K562 (cell line): ENCODE measurements at regions not wholly inside any gene's neighbourhood (a gene's known extent, or its start where the extent isn't known, plus 50 kb on each side); places are given as distances from the start of the nearest gene placed in this dataset.

Experiments
- DDX20 ChIP-seq: fragments of 450-650 bp; IDR thresholded peaks from 2 replicates; pipeline ENCODE4 v1.6.1; 2016; ENCODE audit warnings: missing genetic modification characterization, low read depth, mild to moderate bottlenecking, missing compliant biosample characterization, moderate library complexity
- HDAC2 ChIP-seq: fragments of 450-650 bp; IDR thresholded peaks from 2 replicates; pipeline ENCODE4 v1.6.1; 2016; ENCODE audit warnings: mild to moderate bottlenecking
- KLF6 ChIP-seq: fragments of 250-450 bp; sonication (Bioruptor Pico); IDR thresholded peaks from 2 replicates; pipeline ENCODE4 v1.4.0; 2020; ENCODE audit warnings: mild to moderate bottlenecking, moderate library complexity, borderline replicate concordance
- TF ChIP-seq, protein P1 (sequence below), 2 experiments: IDR thresholded peaks; 2 replicates each; pipeline ENCODE4 v1.6.1; 2012; ENCODE audit warnings: improper control_type of control experiment in 2 of 2, low read depth in 2 of 2, low read length in 2 of 2, borderline replicate concordance in 1 of 2
- TF ChIP-seq, protein P2 (sequence below): fragments of 450-650 bp; formaldehyde crosslinking; IDR thresholded peaks from 2 replicates; pipeline ENCODE4 v1.4.0; 2022; ENCODE audit warnings: missing genetic modification characterization
- TF ChIP-seq, protein P3 (sequence below): fragments of 450-650 bp; formaldehyde crosslinking; IDR thresholded peaks from 2 replicates; pipeline ENCODE4 v1.4.0; 2020; ENCODE audit warnings: mild to moderate bottlenecking, moderate library complexity

- TF ChIP-seq HDAC2 (no peak), KLF6 (CRISPR knock-in tag) (no peak), DDX20 (tag) (no peak)
- TF ChIP-seq, protein P1, sequence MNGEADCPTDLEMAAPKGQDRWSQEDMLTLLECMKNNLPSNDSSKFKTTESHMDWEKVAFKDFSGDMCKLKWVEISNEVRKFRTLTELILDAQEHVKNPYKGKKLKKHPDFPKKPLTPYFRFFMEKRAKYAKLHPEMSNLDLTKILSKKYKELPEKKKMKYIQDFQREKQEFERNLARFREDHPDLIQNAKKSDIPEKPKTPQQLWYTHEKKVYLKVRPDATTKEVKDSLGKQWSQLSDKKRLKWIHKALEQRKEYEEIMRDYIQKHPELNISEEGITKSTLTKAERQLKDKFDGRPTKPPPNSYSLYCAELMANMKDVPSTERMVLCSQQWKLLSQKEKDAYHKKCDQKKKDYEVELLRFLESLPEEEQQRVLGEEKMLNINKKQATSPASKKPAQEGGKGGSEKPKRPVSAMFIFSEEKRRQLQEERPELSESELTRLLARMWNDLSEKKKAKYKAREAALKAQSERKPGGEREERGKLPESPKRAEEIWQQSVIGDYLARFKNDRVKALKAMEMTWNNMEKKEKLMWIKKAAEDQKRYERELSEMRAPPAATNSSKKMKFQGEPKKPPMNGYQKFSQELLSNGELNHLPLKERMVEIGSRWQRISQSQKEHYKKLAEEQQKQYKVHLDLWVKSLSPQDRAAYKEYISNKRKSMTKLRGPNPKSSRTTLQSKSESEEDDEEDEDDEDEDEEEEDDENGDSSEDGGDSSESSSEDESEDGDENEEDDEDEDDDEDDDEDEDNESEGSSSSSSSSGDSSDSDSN (IDR thresholded peaks at IDR 0.05; ENCODE audit: borderline replicate concordance in 1 of 2, low read depth in 2 of 2, low read length in 2 of 2), result no peak
- TF ChIP-seq, protein P2, sequence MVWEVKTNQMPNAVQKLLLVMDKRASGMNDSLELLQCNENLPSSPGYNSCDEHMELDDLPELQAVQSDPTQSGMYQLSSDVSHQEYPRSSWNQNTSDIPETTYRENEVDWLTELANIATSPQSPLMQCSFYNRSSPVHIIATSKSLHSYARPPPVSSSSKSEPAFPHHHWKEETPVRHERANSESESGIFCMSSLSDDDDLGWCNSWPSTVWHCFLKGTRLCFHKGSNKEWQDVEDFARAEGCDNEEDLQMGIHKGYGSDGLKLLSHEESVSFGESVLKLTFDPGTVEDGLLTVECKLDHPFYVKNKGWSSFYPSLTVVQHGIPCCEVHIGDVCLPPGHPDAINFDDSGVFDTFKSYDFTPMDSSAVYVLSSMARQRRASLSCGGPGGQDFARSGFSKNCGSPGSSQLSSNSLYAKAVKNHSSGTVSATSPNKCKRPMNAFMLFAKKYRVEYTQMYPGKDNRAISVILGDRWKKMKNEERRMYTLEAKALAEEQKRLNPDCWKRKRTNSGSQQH (CRISPR knock-in tag), result no peak
- TF ChIP-seq, protein P3, sequence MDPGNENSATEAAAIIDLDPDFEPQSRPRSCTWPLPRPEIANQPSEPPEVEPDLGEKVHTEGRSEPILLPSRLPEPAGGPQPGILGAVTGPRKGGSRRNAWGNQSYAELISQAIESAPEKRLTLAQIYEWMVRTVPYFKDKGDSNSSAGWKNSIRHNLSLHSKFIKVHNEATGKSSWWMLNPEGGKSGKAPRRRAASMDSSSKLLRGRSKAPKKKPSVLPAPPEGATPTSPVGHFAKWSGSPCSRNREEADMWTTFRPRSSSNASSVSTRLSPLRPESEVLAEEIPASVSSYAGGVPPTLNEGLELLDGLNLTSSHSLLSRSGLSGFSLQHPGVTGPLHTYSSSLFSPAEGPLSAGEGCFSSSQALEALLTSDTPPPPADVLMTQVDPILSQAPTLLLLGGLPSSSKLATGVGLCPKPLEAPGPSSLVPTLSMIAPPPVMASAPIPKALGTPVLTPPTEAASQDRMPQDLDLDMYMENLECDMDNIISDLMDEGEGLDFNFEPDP (CRISPR knock-in tag), result no peak
Observed at GRCh38 chr10:118944959-118945633, 84.4 kb upstream of the NANOS1 start.
